OCI-LY7 (cell line): ENCODE measurements at regions not wholly inside any gene's neighbourhood (a gene's known extent, or its start where the extent isn't known, plus 50 kb on each side); places are given as distances from the start of the nearest gene placed in this dataset.
A peak's percentile ranks its signal among the peaks of the same experiment; 100 is the strongest.

ENCODE experiments used
- BruUV-seq: library from RNA; stranded (reverse); fragments of 400-500 nt; replicated peaks from 2 replicates; lab custom pipeline; 2021; lab: Mats Ljungman, UMichigan
- CTCF ChIA-PET: fragments of 300-600 bp; sonication (Branson Sonifier 250); formaldehyde crosslinking; loops from one replicate; lab custom pipeline; 2022; ENCODE audit warnings: antibody characterized with exemption; ENCODE audit not compliant: unreplicated experiment; lab: Charles Lee
- POLR2A ChIA-PET: fragments of 300-600 bp; sonication (Branson Sonifier 250); formaldehyde crosslinking; loops from one replicate; lab custom pipeline; 2022; ENCODE audit warnings: antibody characterized with exemption; lab: Charles Lee
- DNase-seq: peaks from one replicate; pipeline ENCODE4 v3.0.0-alpha.2; 2015; ENCODE audit warnings: low spot score
- H2AFZ ChIP-seq: fragments of 200-600 bp; sonication (generic), shearing (Covaris generic); 2 replicates; pipeline ENCODE4 v1.6.1; 2014; ENCODE audit warnings: mild to moderate bottlenecking, antibody characterized with exemption, low read length, moderate library complexity
- H3K27ac ChIP-seq: fragments of 200-600 bp; sonication (generic); 2 replicates; pipeline ENCODE4 v1.5.1; 2014; ENCODE audit warnings: mixed run types, low read depth, mild to moderate bottlenecking, moderate library complexity, low read length, inconsistent platforms; ENCODE audit not compliant: poor library complexity, severe bottlenecking
- H3K36me3 ChIP-seq: fragments of 200-600 bp; sonication (generic); 2 replicates; pipeline ENCODE4 v1.6.1; 2014; ENCODE audit warnings: mild to moderate bottlenecking, antibody characterized with exemption, low read length, moderate library complexity, mixed read lengths; ENCODE audit not compliant: insufficient read depth
- H3K4me1 ChIP-seq: fragments of 200-600 bp; sonication (generic); 2 replicates; pipeline ENCODE4 v1.5.1; 2014; ENCODE audit warnings: mild to moderate bottlenecking, low read length; ENCODE audit not compliant: insufficient read depth, poor library complexity, severe bottlenecking
- H3K4me2 ChIP-seq: fragments of 200-600 bp; sonication (generic); 2 replicates; pipeline ENCODE4 v1.6.1; 2014; ENCODE audit warnings: mild to moderate bottlenecking, low read length
- H3K4me3 ChIP-seq: fragments of 200-600 bp; sonication (generic); 2 replicates; pipeline ENCODE4 v1.5.1; 2014; ENCODE audit warnings: mild to moderate bottlenecking, low read depth, low read length; ENCODE audit not compliant: poor library complexity, severe bottlenecking
- H3K79me2 ChIP-seq: fragments of 200-600 bp; sonication (generic); 2 replicates; pipeline ENCODE4 v1.6.1; 2016; ENCODE audit warnings: low read depth, mild to moderate bottlenecking, low read length, moderate library complexity, mixed read lengths; ENCODE audit not compliant: insufficient read depth
- H3K9me2 ChIP-seq: fragments of 200-600 bp; sonication (generic); 2 replicates; pipeline ENCODE4 v1.6.1; 2016; ENCODE audit warnings: mild to moderate bottlenecking, low read length, mixed read lengths; ENCODE audit not compliant: insufficient read depth
- H3K9me3 ChIP-seq: fragments of 200-600 bp; sonication (generic); 2 replicates; pipeline ENCODE4 v1.6.1; 2014; ENCODE audit warnings: mild to moderate bottlenecking, mixed run types, low read length, mixed read lengths
- H4K20me1 ChIP-seq: fragments of 200-600 bp; sonication (generic); 2 replicates; pipeline ENCODE4 v1.6.1; 2014; ENCODE audit warnings: mild to moderate bottlenecking, antibody characterized with exemption, low read length, moderate library complexity, mixed read lengths; ENCODE audit not compliant: insufficient read depth
- CTCF ChIP-seq: fragments of 200-600 bp; sonication (generic); conservative IDR thresholded peaks from 2 replicates; pipeline ENCODE4 v1.5.1; 2014; ENCODE audit warnings: mild to moderate bottlenecking, antibody characterized with exemption, low read length, moderate library complexity, mixed read lengths
- EZH2phosphoT487 ChIP-seq: fragments of 200-600 bp; sonication (generic); IDR thresholded peaks from 2 replicates; pipeline ENCODE4 v1.6.1; 2018; ENCODE audit warnings: low read depth, borderline replicate concordance, mild to moderate bottlenecking, mixed run types, antibody characterized with exemption, low read length, moderate library complexity, mixed read lengths
- intact Hi-C: fragments of 100-400 bp; cut with micrococcal nuclease; formaldehyde crosslinking; loops from one replicate; pipeline ENCODE4 v1.10.0; 2022; ENCODE audit not compliant: unreplicated experiment

GRCh38 chr2:6212491-6212890 lies 520.3 kb downstream of the SOX11 start:
- Histone ChIP-seq H3K36me3 (no peaks in the 10 kb centered on the region), H3K9me2 (no peaks in the 10 kb centered on the region), H3K27ac (no peak overlapping the region), H3K79me2 (no peaks in the 10 kb centered on the region), H3K4me1 (peaks cover 18% of the 10 kb centered on the region), H4K20me1 (no peaks in the 10 kb centered on the region), H2AFZ (no peak overlapping the region), H3K4me2 (no peak overlapping the region), H3K9me3 (no peaks in the 10 kb centered on the region), H3K4me3 (no peak overlapping the region)
- DNase-seq: no peak
- intact Hi-C loops: no loop called here
- TF ChIP-seq CTCF (no peak), EZH2phosphoT487 (no peak)
- no TSS peak for BruUV-seq
- POLR2A ChIA-PET: interaction anchor here (0.9 kb wide), 1 partner anchor 141 kb away, joined by 3 read pairs; no protein-coding TSS in a partner anchor
- CTCF ChIA-PET: no interaction called here

- CTCF ChIA-PET: no interaction called here
- H3K4me3 ChIP-seq: no peak overlapping the region
- POLR2A ChIA-PET: interaction anchor here (0.7 kb wide), 1 partner anchor 92 kb away, joined by 3 read pairs; no protein-coding TSS in a partner anchor
- H3K4me2 ChIP-seq: no peak overlapping the region
- no peaks in the 10 kb centered on the region for H4K20me1 ChIP-seq
- no peaks in the 10 kb centered on the region for H3K36me3 ChIP-seq
- H3K4me1 ChIP-seq: peaks cover 18% of the 10 kb centered on the region
- H3K9me3 ChIP-seq: no peaks in the 10 kb centered on the region
- H3K27ac ChIP-seq: no peak overlapping the region
- TF ChIP-seq CTCF: no peak
- TF ChIP-seq EZH2phosphoT487: no peak
- no peaks in the 10 kb centered on the region for H3K9me2 ChIP-seq
- no peak overlapping the region for H2AFZ ChIP-seq
- intact Hi-C loops: no loop called here
- no peak for DNase-seq
- no peaks in the 10 kb centered on the region for H3K79me2 ChIP-seq
- no TSS peak for BruUV-seq
These were observed 521.0 kb downstream of the SOX11 start for GRCh38 chr2:6213056-6213780.

GRCh38 chr2:6214471-6214870 lies 522.3 kb downstream of the SOX11 start:
- Histone ChIP-seq H4K20me1 (no peaks in the 10 kb centered on the region), H3K4me2 (peak overlapping the region; percentile 49), H3K9me2 (no peaks in the 10 kb centered on the region), H3K36me3 (no peaks in the 10 kb centered on the region), H3K79me2 (no peaks in the 10 kb centered on the region), H3K9me3 (no peaks in the 10 kb centered on the region), H3K4me1 (peaks cover 18% of the 10 kb centered on the region), H3K27ac (no peak overlapping the region), H2AFZ (peak overlapping the region; percentile 63; the same call in 1 of the 2 replicates), H3K4me3 (no peak overlapping the region)
- peak; percentile 53; the same call in 1 of the 2 replicates for TF ChIP-seq CTCF
- no peak for TF ChIP-seq EZH2phosphoT487
- ChIA-PET POLR2A (no interaction called here), CTCF (no interaction called here)
- no TSS peak for BruUV-seq
- intact Hi-C loops: loop anchor here (2.0 kb wide), 1 partner anchor 96 kb away; no protein-coding TSS in a partner anchor
- DNase-seq: peak; percentile 51
